Sigmoid colon (tissue), 6 donors: ENCODE measurements at regions not wholly inside any gene's neighbourhood (a gene's known extent, or its start where the extent isn't known, plus 50 kb on each side); places are given as distances from the start of the nearest gene placed in this dataset.

Source experiments
- DNase-seq: peaks from one replicate; pipeline ENCODE4 v3.0.0-alpha.2; 2019
- H3K27ac ChIP-seq, 4 donors: fragments of 200-600 bp; sonication (generic); one replicate each; pipeline ENCODE4 v1.5.1; 2016 to 2019; ENCODE audit warnings: mild to moderate bottlenecking in 1 of 4
- H3K27me3 ChIP-seq, 3 donors: fragments of 200-600 bp; sonication (generic); one replicate each; pipeline ENCODE4 v1.5.1; 2019; ENCODE audit warnings: mild to moderate bottlenecking in 1 of 3
- H3K36me3 ChIP-seq, 4 donors: fragments of 200-600 bp; sonication (generic); one replicate each; pipeline ENCODE4 v1.5.1; 2016 to 2019
- H3K4me1 ChIP-seq, 4 donors: fragments of 200-600 bp; sonication (generic); one replicate each; pipeline ENCODE4 v1.5.1; 2017 to 2019
- H3K4me3 ChIP-seq, 4 donors: fragments of 200-600 bp; sonication (generic); one replicate each; pipeline ENCODE4 v1.5.1; 2017 to 2019; ENCODE audit warnings: mild to moderate bottlenecking in 2 of 4, moderate library complexity in 1 of 4
- H3K9me3 ChIP-seq, 4 donors: fragments of 200-600 bp in 3 of 4; sonication (generic) in 3 of 4; one replicate each; pipeline versions ENCODE4 v1.5.1 to v1.6.1; 2013 to 2019
- CTCF ChIP-seq, 4 experiments: fragments of 450-650 bp in 3 of 4; fragments of 200-600 bp in 1 of 4; IDR thresholded peaks; one replicate each; pipeline ENCODE4 v1.5.1; 2016 to 2019; ENCODE audit warnings: antibody characterized with exemption in 4 of 4, mild to moderate bottlenecking in 3 of 4, moderate library complexity in 2 of 4
- EP300 ChIP-seq, 4 donors: sonication (generic); formaldehyde crosslinking; IDR thresholded peaks; one replicate each; pipeline ENCODE4 v1.6.1; 2017; ENCODE audit warnings: antibody characterized with exemption in 4 of 4
- POLR2A ChIP-seq, 2 donors: fragments of 450-650 bp; IDR thresholded peaks; one replicate each; pipeline ENCODE4 v1.6.1; 2016; ENCODE audit warnings: antibody characterized with exemption in 2 of 2, mild to moderate bottlenecking in 2 of 2, moderate library complexity in 2 of 2
- POLR2AphosphoS5 ChIP-seq, 4 donors: sonication (generic); formaldehyde crosslinking; IDR thresholded peaks; one replicate each; pipeline ENCODE4 v1.6.1; 2017; ENCODE audit warnings: antibody characterized with exemption in 4 of 4
- WGBS, 2 donors: extraction: QIAGEN DNeasy Blood & Tissue Kit; methylation state at CpG; one replicate each; pipeline ENCODE4 v1.1.7; 2013; 5-methylcytosine and 5-hydroxymethylcytosine counted together
- intact Hi-C: fragments of 100-400 bp; cut with DNase I; formaldehyde crosslinking; loops from one replicate; pipeline ENCODE4 v1.15.1; 2023
- donor health status: healthy with polysubstance abuse.
- donor health status: healthy.

GRCh38 chr9:26271495-26272122 is 593.4 kb upstream of the TUSC1 start:
- H3K4me1 ChIP-seq, result no peaks in the 10 kb centered on the region
- no peak overlapping the region for H3K27ac ChIP-seq
- no peaks in the 10 kb centered on the region for H3K9me3 ChIP-seq
- no peak overlapping the region for H3K4me3 ChIP-seq
- no peaks in the 10 kb centered on the region for H3K27me3 ChIP-seq
- no peak for TF ChIP-seq CTCF (IDR thresholded peaks at IDR 0.05)
- TF ChIP-seq POLR2A (IDR thresholded peaks at IDR 0.05), result no peak
- no peak for TF ChIP-seq EP300 (IDR thresholded peaks at IDR 0.05)
- TF ChIP-seq POLR2AphosphoS5 (IDR thresholded peaks at IDR 0.05), result no peak
- no peaks in the 10 kb centered on the region for H3K36me3 ChIP-seq
- 58 to 68% methylated on average over 6 of the region's 6 CpGs for WGBS, 2 donors
- intact Hi-C loops, result no loop called here
- no peak for DNase-seq

GRCh38 chr9:26266146-26266793 is 588.0 kb upstream of the TUSC1 start:
- Histone ChIP-seq H3K4me1 (no peaks in the 10 kb centered on the region), H3K9me3 (no peaks in the 10 kb centered on the region), H3K36me3 (no peaks in the 10 kb centered on the region), H3K27me3 (no peaks in the 10 kb centered on the region), H3K4me3 (no peak overlapping the region), H3K27ac (no peak overlapping the region)
- intact Hi-C loops, result no loop called here
- no peak for DNase-seq
- TF ChIP-seq POLR2A (IDR thresholded peaks at IDR 0.05), result no peak
- TF ChIP-seq POLR2AphosphoS5 (IDR thresholded peaks at IDR 0.05), result no peak
- TF ChIP-seq EP300 (IDR thresholded peaks at IDR 0.05), result no peak
- TF ChIP-seq CTCF (IDR thresholded peaks at IDR 0.05), result no peak
- WGBS, 2 donors, result 45 to 67% methylated on average over 2 of the region's 2 CpGs

GRCh38 chr9:26264709-26265601 is 586.7 kb upstream of the TUSC1 start:
- Histone ChIP-seq H3K27ac (no peak overlapping the region), H3K4me1 (no peaks in the 10 kb centered on the region), H3K36me3 (no peaks in the 10 kb centered on the region), H3K27me3 (no peaks in the 10 kb centered on the region), H3K4me3 (no peak overlapping the region), H3K9me3 (no peaks in the 10 kb centered on the region)
- DNase-seq, result no peak
- intact Hi-C loops, result no loop called here
- no peak for TF ChIP-seq CTCF (IDR thresholded peaks at IDR 0.05)
- no peak for TF ChIP-seq POLR2A (IDR thresholded peaks at IDR 0.05)
- TF ChIP-seq POLR2AphosphoS5 (IDR thresholded peaks at IDR 0.05), result no peak
- no peak for TF ChIP-seq EP300 (IDR thresholded peaks at IDR 0.05)
- WGBS, 2 donors, result 57 to 65% methylated on average over 1 of the region's 1 CpG

- no peaks in the 10 kb centered on the region for H3K27me3 ChIP-seq
- H3K9me3 ChIP-seq, result no peaks in the 10 kb centered on the region
- no peak overlapping the region for H3K4me3 ChIP-seq
- no peaks in the 10 kb centered on the region for H3K4me1 ChIP-seq
- no peak overlapping the region for H3K27ac ChIP-seq
- no peak for DNase-seq
- intact Hi-C loops, result no loop called here
- no peaks in the 10 kb centered on the region for H3K36me3 ChIP-seq
- TF ChIP-seq POLR2A (IDR thresholded peaks at IDR 0.05), result no peak
- no peak for TF ChIP-seq CTCF (IDR thresholded peaks at IDR 0.05)
- no peak for TF ChIP-seq POLR2AphosphoS5 (IDR thresholded peaks at IDR 0.05)
- no peak for TF ChIP-seq EP300 (IDR thresholded peaks at IDR 0.05)
These were observed 585.2 kb upstream of the TUSC1 start for GRCh38 chr9:26263478-26263877.
